NCI-H1436 (cell line): ENCODE measurements at regions not wholly inside any gene's neighbourhood (a gene's known extent, or its start where the extent isn't known, plus 50 kb on each side); places are given as distances from the start of the nearest gene placed in this dataset.
"Not testable (repeated sequence)": the region's sequence is repeated elsewhere in the genome, so short reads cannot be mapped to it uniquely, and the experiment has no call there.

Experiments used
- DNase-seq: peaks from one replicate; lab custom pipeline; 2025; lab: John Stamatoyannopoulos, UW

GRCh38 chr12:128076188-128076587 is 190.8 kb upstream of the TMEM132C start:
- no peak for DNase-seq

GRCh38 chr12:128077211-128077916 is 189.6 kb upstream of the TMEM132C start:
- DNase-seq: no peak

GRCh38 chr12:128077917-128078298 is 189.1 kb upstream of the TMEM132C start:
- no peak for DNase-seq

GRCh38 chr12:128078301-128078971 is 188.5 kb upstream of the TMEM132C start:
- no peak for DNase-seq

- no peak for DNase-seq
These were observed 187.5 kb upstream of the TMEM132C start for GRCh38 chr12:128079446-128079845.

- no peak for DNase-seq
These were observed 183.7 kb upstream of the TMEM132C start for GRCh38 chr12:128083132-128083729.

- DNase-seq: no peak
These were observed 178.0 kb upstream of the TMEM132C start for GRCh38 chr12:128088926-128089325.

- no peak for DNase-seq
These were observed 177.0 kb upstream of the TMEM132C start for GRCh38 chr12:128089961-128090360.

GRCh38 chr12:128091101-128091720 is 175.8 kb upstream of the TMEM132C start:
- DNase-seq: no peak

GRCh38 chr12:128091951-128092382 is 175.0 kb upstream of the TMEM132C start:
- no peak for DNase-seq

GRCh38 chr12:128098730-128099129 is 168.2 kb upstream of the TMEM132C start:
- no peak for DNase-seq

GRCh38 chr12:128103152-128103551 is 163.8 kb upstream of the TMEM132C start:
- DNase-seq: no peak

GRCh38 chr12:128109236-128109635 is 157.7 kb upstream of the TMEM132C start:
- no peak for DNase-seq

- DNase-seq: no peak
These were observed 157.3 kb upstream of the TMEM132C start for GRCh38 chr12:128109636-128110035.

GRCh38 chr12:128111333-128111732 is 155.6 kb upstream of the TMEM132C start:
- DNase-seq: no peak

- no peak for DNase-seq
These were observed 155.0 kb upstream of the TMEM132C start for GRCh38 chr12:128111951-128112350.

- not testable (repeated sequence) for DNase-seq
These were observed 153.7 kb upstream of the TMEM132C start for GRCh38 chr12:128113250-128113649.

GRCh38 chr12:128114485-128114884 is 152.5 kb upstream of the TMEM132C start:
- DNase-seq: no peak

- DNase-seq: no peak
These were observed 150.4 kb upstream of the TMEM132C start for GRCh38 chr12:128116537-128116936.

GRCh38 chr12:128120035-128120434 is 146.9 kb upstream of the TMEM132C start:
- DNase-seq: no peak

GRCh38 chr12:128121424-128121823 is 145.5 kb upstream of the TMEM132C start:
- no peak for DNase-seq

- no peak for DNase-seq
These were observed 143.9 kb upstream of the TMEM132C start for GRCh38 chr12:128123096-128123495.

GRCh38 chr12:128131955-128132354 is 135.0 kb upstream of the TMEM132C start:
- DNase-seq: no peak
